ENCODE measurements at regions not wholly inside any gene's neighbourhood (a gene's known extent, or its start where the extent isn't known, plus 50 kb on each side); places are given as distances from the start of the nearest gene placed in this dataset.

DNA sequence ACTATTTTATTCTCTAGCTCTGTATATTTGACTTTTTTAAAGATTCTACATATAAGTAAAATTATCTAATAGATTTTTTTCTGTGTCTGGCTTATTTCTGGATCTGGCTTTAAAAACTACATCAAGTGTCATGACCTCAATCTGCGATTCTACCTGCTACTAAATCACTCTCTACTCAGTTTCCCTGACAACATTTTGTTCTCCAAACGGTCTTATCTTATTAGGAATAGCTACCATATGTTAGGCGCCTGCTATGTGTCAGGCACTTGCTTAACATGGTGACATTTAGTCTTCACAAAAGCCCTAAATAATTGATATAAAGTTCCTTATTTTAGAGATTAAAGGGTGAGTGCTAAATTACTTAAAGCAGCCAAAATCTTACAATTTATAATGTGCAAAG is 1362.9 kb upstream of the FLRT2 start:
- DNase-seq = no peak

DNA sequence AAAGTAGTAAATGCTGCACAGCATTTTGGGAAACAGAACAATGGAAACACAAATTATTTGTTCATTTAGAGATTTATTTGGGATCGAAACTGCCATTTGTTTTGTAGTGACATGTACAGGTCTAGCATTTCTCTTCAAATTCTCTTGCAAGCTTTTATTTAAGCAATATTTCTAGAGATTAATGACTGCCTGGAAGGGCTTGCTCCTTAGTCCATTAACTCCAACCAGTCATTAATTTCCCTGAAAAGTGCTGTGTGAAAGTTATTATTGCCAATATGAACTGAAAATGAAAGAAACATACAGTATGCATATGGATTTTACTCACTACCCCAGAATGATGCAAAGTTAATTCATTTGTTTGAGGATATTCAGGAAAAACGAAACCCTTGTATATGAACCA is 1349.6 kb upstream of the FLRT2 start:
- DNase-seq = no peak

- no peak for DNase-seq
Observed at GRCh38 chr14:84181072-84181471, 1348.9 kb upstream of the FLRT2 start.

GRCh38 chr14:84195514-84195913 is 1334.4 kb upstream of the FLRT2 start:
- no peak for DNase-seq

GRCh38 chr14:84197704-84198103 is 1332.2 kb upstream of the FLRT2 start:
- no peak for DNase-seq

DNA sequence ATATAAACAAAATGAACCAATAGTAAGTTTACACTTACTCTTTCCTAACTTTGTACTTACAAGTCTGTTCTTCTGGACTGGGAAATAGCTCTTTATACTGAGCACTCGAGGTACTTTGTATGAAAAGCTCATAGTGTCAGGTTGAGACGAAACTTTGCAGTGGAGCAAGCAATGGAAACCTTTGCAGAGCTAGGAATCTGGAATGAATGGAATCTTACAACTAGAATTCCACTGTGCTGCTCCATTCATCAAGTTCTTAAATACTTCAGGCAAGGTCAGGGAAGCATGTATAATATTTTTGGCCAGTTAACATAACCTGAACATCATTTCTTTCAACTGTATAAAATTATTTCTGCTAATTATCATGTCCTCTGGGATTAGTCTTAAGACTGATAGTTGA is 1327.5 kb upstream of the FLRT2 start:
- DNase-seq = no peak

DNA sequence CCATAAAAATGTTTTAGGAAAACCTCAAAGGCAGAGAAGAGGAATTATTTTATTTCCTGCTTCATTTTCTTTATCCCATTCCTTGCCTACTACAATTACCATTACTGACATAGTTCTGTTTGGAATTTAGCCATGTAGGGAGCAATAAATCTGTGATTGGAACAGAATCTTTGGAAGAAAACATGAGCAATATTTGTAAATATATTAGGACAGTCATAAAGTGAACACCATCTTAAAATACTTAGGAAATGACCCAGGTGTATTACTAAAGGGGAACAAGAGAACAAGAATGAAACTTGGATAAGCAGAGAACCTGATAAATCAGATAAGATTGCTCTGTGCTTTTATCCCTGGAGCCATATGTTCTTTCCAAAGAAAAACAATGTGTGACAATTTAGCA is 1326.0 kb upstream of the FLRT2 start:
- DNase-seq = no peak

DNA sequence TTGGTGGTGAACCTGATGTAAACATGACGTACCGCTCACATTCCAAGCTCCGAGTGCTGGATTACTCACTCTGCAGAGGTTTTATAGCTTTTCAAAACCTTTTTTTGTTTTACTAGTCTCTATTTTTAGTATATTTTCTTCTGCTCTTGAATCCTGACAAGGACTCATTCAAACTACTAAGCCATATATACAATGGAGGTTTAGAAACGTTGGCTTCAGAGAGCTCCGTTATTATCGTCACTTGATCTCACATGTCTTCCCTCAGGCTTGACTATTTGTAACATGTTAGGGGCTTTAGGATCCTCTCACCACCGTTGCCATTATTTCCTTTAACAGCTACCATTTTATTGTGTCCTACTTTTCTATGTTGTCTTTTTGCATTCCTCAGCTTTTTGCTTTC is 1321.5 kb upstream of the FLRT2 start:
- DNase-seq = no peak

DNA sequence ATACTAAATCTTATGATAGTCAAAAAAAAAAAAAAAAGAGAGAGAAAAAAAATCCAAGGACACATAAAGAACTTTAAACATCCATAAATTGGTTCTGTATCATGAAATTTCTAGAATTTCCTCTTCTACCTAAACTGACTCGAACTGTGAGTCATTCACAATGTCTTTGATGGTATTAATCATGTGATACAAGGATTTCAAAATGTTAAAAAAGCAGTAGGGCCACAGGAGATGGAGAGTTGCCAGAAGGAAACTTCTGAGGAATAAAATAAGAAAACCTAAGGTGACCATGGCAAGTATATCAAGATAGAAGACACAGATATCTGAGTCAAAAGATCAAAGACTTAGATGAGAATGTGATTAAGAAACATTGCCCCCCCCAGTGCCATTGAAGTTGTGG is 1320.9 kb upstream of the FLRT2 start:
- DNase-seq = no peak

DNA sequence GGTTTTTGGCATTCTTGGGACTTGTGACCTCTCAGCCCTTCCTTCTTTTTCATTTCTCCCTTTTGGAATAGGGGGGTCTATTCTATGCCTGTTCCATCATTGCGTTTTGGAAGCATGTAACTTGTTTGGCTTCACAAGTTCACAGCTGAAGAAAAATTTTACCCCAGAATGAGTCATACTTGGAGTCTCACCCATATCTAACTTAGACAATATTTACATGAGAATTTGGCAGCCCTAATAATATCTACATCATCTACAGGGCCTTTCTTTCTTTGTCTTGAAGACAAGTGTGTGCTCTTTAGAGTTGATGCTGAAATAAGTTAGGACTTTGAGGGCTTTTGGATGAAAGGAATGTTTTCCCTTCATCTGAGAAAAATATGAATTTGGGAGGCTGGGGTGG is 1312.9 kb upstream of the FLRT2 start:
- no peak for DNase-seq

- DNase-seq = no peak
Observed at GRCh38 chr14:84225268-84225667, 1304.7 kb upstream of the FLRT2 start.

GRCh38 chr14:84228702-84229101 is 1301.2 kb upstream of the FLRT2 start:
- DNase-seq = no peak

- no peak for DNase-seq
Observed at GRCh38 chr14:84234281-84234680, 1295.7 kb upstream of the FLRT2 start.

DNA sequence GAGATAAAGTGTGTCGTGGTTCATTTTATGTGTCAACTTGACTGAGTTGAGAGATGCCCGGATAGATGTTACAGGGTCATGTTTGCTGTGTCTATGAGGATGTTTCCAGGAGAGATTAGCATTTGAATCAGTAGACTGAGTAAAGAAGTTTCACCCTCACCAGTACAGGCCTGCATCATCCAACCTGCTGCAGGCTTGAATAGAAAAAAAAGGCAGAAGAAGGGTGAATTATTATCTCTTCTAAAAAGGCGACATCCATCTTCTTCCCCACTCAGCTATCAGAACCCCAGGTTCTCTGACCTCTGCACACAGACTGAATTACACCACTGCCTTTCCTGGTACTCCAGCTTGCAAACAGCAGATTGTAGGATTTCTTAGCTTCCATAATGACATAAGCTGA is 1293.7 kb upstream of the FLRT2 start:
- no peak for DNase-seq

DNA sequence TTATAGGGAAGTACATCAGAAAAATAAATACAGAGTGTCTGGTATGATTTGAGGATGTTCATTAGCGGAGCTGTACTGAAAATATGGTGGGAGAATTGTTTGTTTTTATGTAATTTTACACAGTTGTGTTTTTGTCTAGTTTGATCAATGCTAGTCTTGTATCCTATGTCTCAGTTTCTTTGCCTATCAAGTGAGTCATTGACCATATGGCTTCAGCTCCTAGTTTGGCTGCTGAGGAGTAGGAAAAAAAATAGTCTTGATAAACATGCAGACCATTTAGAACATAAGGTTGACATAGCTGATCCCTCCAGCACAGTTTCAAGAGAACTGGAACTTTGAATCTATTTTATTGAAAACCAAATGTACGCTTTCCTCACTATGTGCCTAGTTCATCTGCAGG is 1292.1 kb upstream of the FLRT2 start:
- DNase-seq = no peak

DNA sequence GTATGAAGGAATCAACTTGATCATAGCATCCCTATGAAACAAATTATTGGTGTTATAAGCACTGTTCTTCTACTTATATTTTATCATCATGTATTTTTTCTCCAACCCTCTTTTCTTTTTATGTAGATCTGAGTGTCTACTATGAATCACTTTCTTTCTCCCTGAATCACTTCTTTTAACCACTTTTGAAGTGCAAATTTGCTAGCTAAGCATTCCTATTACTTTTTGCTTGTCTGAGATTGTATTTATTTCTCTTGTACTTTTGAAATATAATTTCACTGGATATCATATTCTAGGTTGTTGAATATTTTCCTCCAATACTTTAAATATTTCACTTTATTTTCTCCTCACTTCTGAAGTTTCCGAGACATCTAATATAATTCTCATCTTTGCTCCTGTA is 1282.3 kb upstream of the FLRT2 start:
- DNase-seq = no peak

DNA sequence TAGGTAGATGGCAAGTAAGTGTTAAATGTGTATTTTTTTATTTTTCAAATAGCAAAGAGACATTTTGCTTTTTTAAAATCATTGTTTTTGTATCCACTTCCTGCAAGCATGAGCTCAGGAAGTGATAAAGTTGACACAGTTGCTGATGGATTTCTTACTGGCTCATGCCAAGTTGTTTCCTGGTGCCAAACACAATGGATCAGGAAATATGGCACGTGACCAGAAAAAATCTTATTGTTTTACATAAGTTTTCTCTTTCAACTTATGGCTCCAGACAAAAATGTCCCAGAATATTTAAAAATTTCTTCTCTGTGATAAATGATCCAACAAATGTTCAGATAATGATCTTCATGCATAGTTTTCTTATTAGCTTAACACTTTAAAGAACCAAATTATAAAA is 1279.1 kb upstream of the FLRT2 start:
- no peak for DNase-seq

DNA sequence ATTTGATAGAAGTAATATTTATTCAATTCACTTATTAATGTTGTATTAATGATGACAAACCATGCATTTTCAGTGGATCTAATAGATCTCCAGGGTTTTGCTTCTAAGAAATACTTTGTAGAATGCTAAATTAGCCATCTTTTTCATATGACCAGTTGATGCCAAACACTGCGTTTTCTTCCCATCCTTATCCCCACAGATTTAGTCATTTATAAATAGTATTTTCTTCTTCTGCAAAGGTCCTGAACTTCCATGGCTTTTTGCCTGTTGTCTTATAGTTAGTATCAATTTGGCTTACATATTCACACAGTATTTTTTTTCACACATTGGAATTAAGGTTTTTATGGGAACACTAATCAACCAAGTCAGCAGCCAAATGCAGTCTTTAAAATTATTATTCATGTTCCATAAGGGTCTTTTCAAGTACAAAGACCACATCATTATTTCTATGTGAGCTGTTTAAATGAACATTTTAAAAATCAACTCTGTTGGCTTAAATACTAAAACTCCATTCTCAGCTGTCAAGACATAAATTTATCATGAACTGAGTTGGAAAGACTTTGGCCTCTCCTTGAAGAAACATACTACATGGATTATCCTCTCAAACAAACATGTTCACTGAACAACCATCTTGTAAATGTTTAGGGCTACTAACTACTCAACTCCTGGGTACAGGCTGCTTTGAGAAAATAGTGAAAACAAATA is 1278.4 kb upstream of the FLRT2 start:
- no peak for DNase-seq

DNA sequence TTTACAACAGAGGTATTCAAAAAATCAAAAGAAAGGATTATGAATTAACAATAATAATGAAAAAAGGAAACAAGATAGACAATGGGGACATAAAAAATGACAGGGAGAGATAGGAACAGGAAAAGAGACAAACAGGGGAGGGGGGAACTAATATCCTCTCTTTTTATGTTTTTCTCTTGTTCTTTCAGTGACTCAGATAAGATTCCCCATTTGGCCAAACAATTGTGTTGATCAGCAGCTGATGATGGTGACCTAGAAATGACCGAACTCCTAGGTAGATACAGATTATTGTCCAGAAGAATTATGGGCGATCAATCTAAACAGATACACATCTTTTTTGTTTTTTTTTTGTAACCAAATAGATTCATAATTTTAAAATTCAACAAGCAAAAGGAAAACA is 1277.2 kb upstream of the FLRT2 start:
- no peak for DNase-seq

- no peak for DNase-seq
Observed at GRCh38 chr14:84253326-84253725, 1276.6 kb upstream of the FLRT2 start.

DNA sequence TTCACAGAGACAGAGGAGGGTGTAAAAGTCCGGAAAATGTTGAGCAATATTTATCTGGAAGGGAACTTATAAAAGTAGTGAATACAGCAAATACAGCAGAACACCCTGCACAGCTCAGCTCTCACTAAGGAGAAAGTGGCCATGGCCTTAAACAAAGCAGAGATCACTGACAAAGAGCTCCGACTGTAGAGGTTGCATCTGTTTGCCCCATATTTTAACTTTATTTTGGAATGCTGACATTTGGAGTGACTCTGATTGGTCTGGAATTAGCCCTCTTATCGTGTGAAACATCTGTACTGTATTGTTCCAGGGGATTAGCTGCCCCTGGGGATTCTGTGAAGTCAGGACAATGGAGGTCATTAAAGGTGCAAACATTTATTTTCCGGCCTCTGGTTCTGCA is 1275.7 kb upstream of the FLRT2 start:
- no peak for DNase-seq

- DNase-seq = no peak
Observed at GRCh38 chr14:84262932-84263331, 1267.0 kb upstream of the FLRT2 start.

DNA sequence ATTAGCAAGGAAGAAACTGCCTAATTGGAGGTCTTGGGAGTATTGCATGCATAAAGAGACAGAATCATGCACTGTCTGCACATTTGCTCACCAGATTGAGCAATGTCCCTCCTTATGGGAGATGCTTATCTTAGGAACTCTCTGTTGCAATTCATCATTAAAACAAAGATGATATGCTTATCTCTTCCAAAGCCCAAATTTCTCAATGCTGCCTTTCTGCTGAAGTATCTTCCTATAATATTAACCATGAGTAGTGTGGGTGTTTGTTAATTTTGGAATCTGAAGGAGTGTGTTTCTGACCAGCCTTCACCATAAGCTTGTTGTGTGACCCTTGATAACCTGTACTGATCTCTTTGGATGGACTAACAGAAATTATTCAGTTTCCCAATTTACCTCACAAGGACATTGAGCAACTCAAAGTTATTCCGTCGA is 1257.6 kb upstream of the FLRT2 start:
- no peak for DNase-seq

GRCh38 chr14:84273181-84273580 is 1256.8 kb upstream of the FLRT2 start:
- no peak for DNase-seq

- no peak for DNase-seq
Observed at GRCh38 chr14:84282618-84283017, 1247.3 kb upstream of the FLRT2 start.

GRCh38 chr14:84288781-84289180 is 1241.2 kb upstream of the FLRT2 start:
- no peak for DNase-seq
